C4-2B (cell line): ENCODE measurements at regions not wholly inside any gene's neighbourhood (a gene's known extent, or its start where the extent isn't known, plus 50 kb on each side); places are given as distances from the start of the nearest gene placed in this dataset.

Experiments used
- CTCF ChIP-seq: fragments of 450-650 bp; conservative IDR thresholded peaks from 2 replicates; pipeline ENCODE4 v1.5.1; 2017; ENCODE audit warnings: mild to moderate bottlenecking
- ZFX ChIP-seq: fragments of 450-650 bp; IDR thresholded peaks from 2 replicates; pipeline ENCODE4 v1.6.1; 2017

- no peak for TF ChIP-seq CTCF
- no peak for TF ChIP-seq ZFX
Observed at GRCh38 chr13:50636007-50636704, 207.3 kb downstream of the DLEU7 start.
